T-cell (primary cell): ENCODE measurements at regions not wholly inside any gene's neighbourhood (a gene's known extent, or its start where the extent isn't known, plus 50 kb on each side); places are given as distances from the start of the nearest gene placed in this dataset.

Experiments used
- ATAC-seq, 4 experiments: fragments of 200-7000 bp in 3 of 4; fragments of 150-1000 bp in 1 of 4; cut with Tn5 transposase; replicated peaks in 1 of 4; 1 replicate in 3 of 4; 2 replicates in 1 of 4; pipeline ENCODE4 v1.10.0; 2021; ENCODE audit warnings: moderate library complexity in 3 of 4, mild to moderate bottlenecking in 2 of 4, moderate number of reproducible peaks in 1 of 4
- CTCF ChIA-PET, 2 donors: fragments of 300-600 bp; sonication (Branson Sonifier 250); formaldehyde crosslinking; loops; one replicate each; lab custom pipeline; 2022; ENCODE audit warnings: antibody characterized with exemption in 2 of 2; lab: Charles Lee
- POLR2A ChIA-PET, 2 donors: fragments of 300-600 bp; sonication (Branson Sonifier 250); formaldehyde crosslinking; loops; one replicate each; lab custom pipeline; 2022; ENCODE audit warnings: antibody characterized with exemption in 2 of 2; lab: Charles Lee
- DNase-seq, 35 experiments: peaks; one replicate each; pipeline versions ENCODE4 v3.0.0 to v3.0.0-alpha.2; 2013 to 2023
- H3K27ac ChIP-seq: one replicate; pipeline ENCODE4 v1.5.1; 2013; ENCODE audit warnings: low read length
- H3K27me3 ChIP-seq, 2 experiments: replicated peaks in 1 of 2; 1 replicate in 1 of 2; 2 replicates in 1 of 2; pipeline versions ENCODE4 v1.6.1 to v1.7.0; 2013; ENCODE audit warnings: low read length in 1 of 2, mixed read lengths in 1 of 2; ENCODE audit not compliant: control insufficient read depth in 2 of 2, insufficient read depth in 2 of 2; ENCODE audit errors: extremely low read depth in 1 of 2
- H3K36me3 ChIP-seq, 2 donors: 1 replicate in 1 of 2; 2 replicates in 1 of 2; pipeline versions ENCODE4 v1.6.1 to v1.7.0; 2013; ENCODE audit warnings: low read length in 1 of 2; ENCODE audit not compliant: control insufficient read depth in 2 of 2, insufficient read depth in 1 of 2; ENCODE audit errors: extremely low read depth in 1 of 2
- H3K4me1 ChIP-seq, 2 experiments: 1 replicate in 1 of 2; 2 replicates in 1 of 2; pipeline versions ENCODE4 v1.6.1 to v1.7.0; 2013; ENCODE audit warnings: low read length in 2 of 2, mixed read lengths in 1 of 2; ENCODE audit not compliant: insufficient read depth in 2 of 2, control insufficient read depth in 1 of 2; ENCODE audit errors: extremely low read depth in 1 of 2
- H3K4me3 ChIP-seq, 2 donors: 1 replicate in 1 of 2; 2 replicates in 1 of 2; pipeline versions ENCODE4 v1.5.1 to v1.7.0; 2013; ENCODE audit warnings: mild to moderate bottlenecking in 2 of 2, low read length in 1 of 2, moderate library complexity in 1 of 2; ENCODE audit not compliant: control insufficient read depth in 1 of 2; ENCODE audit errors: extremely low read depth in 1 of 2
- H3K9me3 ChIP-seq: 2 replicates; pipeline ENCODE4 v1.7.0; 2013
- H3K27ac Mint-ChIP-seq, 2 donors: one replicate each; pipeline ENCODE4 v1.8.0; 2020 to 2021; ENCODE audit warnings: mild to moderate bottlenecking in 2 of 2, mixed read lengths in 2 of 2
- H3K27me3 Mint-ChIP-seq, 2 donors: one replicate each; pipeline ENCODE4 v1.8.0; 2021 to 2022; ENCODE audit warnings: mixed read lengths in 2 of 2
- H3K36me3 Mint-ChIP-seq: one replicate; pipeline ENCODE4 v1.8.0; 2021; ENCODE audit warnings: mixed read lengths
- H3K4me1 Mint-ChIP-seq, 3 donors: one replicate each; pipeline ENCODE4 v1.8.0; 2020 to 2022; ENCODE audit warnings: mixed read lengths in 3 of 3, mild to moderate bottlenecking in 1 of 3
- H3K4me3 Mint-ChIP-seq, 3 donors: one replicate each; pipeline ENCODE4 v1.8.0; 2020 to 2022; ENCODE audit warnings: mild to moderate bottlenecking in 3 of 3, mixed read lengths in 3 of 3, moderate library complexity in 3 of 3
- H3K9me3 Mint-ChIP-seq, 3 donors: one replicate each; pipeline ENCODE4 v1.8.0; 2020 to 2022; ENCODE audit warnings: mixed read lengths in 3 of 3
- WGBS: methylation state at CpG from one replicate; pipeline ENCODE4 v1.1.5; 2013; ENCODE audit warnings: missing lambda C conversion rate; ENCODE audit not compliant: insufficient coverage; 5-methylcytosine and 5-hydroxymethylcytosine counted together

GRCh38 chr16:9141813-9142212 is 50.4 kb downstream of the HAPSTR1 start:
- no peak overlapping the region for H3K27ac ChIP-seq
- Mint-ChIP-seq H3K9me3 (no peaks in the 10 kb centered on the region), H3K27me3 (peaks cover 8 to 10% of the 10 kb centered on the region in 2 donors), H3K4me1 (peaks cover 10 to 14% (median 14%) of the 10 kb centered on the region in 3 donors), H3K27ac (no peak overlapping the region), H3K4me3 (no peak overlapping the region), H3K36me3 (no peaks in the 10 kb centered on the region)
- no peak overlapping the region for H3K4me3 ChIP-seq
- POLR2A ChIA-PET = no interaction called here
- CTCF ChIA-PET = no interaction called here
- H3K27me3 ChIP-seq = peaks cover 0 to 24% of the 10 kb centered on the region in 2 experiments
- H3K4me1 ChIP-seq = peaks cover 0 to 9% of the 10 kb centered on the region in 2 experiments
- H3K36me3 ChIP-seq = no peaks in the 10 kb centered on the region
- 87% methylated on average over 7 of the region's 8 CpGs for WGBS
- ATAC-seq = no peak
- DNase-seq = no peak
- H3K9me3 ChIP-seq = no peaks in the 10 kb centered on the region

- H3K36me3 ChIP-seq = no peaks in the 10 kb centered on the region
- Mint-ChIP-seq H3K4me3 (no peak overlapping the region), H3K4me1 (peaks cover 7 to 10% (median 8%) of the 10 kb centered on the region in 3 donors), H3K27me3 (peaks cover 6 to 8% of the 10 kb centered on the region in 2 donors), H3K36me3 (no peaks in the 10 kb centered on the region), H3K27ac (no peak overlapping the region), H3K9me3 (no peaks in the 10 kb centered on the region)
- H3K27ac ChIP-seq = no peak overlapping the region
- no peak for DNase-seq
- H3K4me1 ChIP-seq = peaks cover 0 to 3% of the 10 kb centered on the region in 2 experiments
- ChIA-PET POLR2A (no interaction called here), CTCF (no interaction called here)
- over 99% methylated on average over 8 of the region's 8 CpGs for WGBS
- peaks cover 0 to 9% of the 10 kb centered on the region in 2 experiments for H3K27me3 ChIP-seq
- H3K4me3 ChIP-seq = no peak overlapping the region
- ATAC-seq = no peak
- no peaks in the 10 kb centered on the region for H3K9me3 ChIP-seq
Measured at GRCh38 chr16:9144106-9144505, 52.7 kb downstream of the HAPSTR1 start.

GRCh38 chr16:9148374-9149015 is 57.1 kb downstream of the HAPSTR1 start:
- H3K27ac Mint-ChIP-seq = no peak overlapping the region

GRCh38 chr16:9151074-9151473 is 59.6 kb downstream of the HAPSTR1 start:
- ATAC-seq (no peak), DNase-seq (no peak)
- ChIA-PET POLR2A (no interaction called here), CTCF (no interaction called here)
- Mint-ChIP-seq H3K4me3 (no peak overlapping the region), H3K36me3 (no peaks in the 10 kb centered on the region), H3K4me1 (no peaks in the 10 kb centered on the region), H3K9me3 (no peaks in the 10 kb centered on the region), H3K27ac (no peak overlapping the region), H3K27me3 (peaks cover 13 to 22% of the 10 kb centered on the region in 2 donors)
- Histone ChIP-seq H3K4me3 (no peak overlapping the region), H3K9me3 (no peaks in the 10 kb centered on the region), H3K27ac (no peak overlapping the region), H3K27me3 (peaks cover 4 to 29% of the 10 kb centered on the region in 2 experiments), H3K4me1 (no peaks in the 10 kb centered on the region), H3K36me3 (no peaks in the 10 kb centered on the region)
- 84% methylated on average over 2 of the region's 5 CpGs for WGBS

More at GRCh38 chr16:9148374-9149015, 57.1 kb downstream of the HAPSTR1 start:
- DNase-seq (no peak), ATAC-seq (no peak)
- H3K4me1 ChIP-seq = no peaks in the 10 kb centered on the region
- WGBS = 57% methylated on average over 6 of the region's 9 CpGs
- no peak overlapping the region for H3K27ac ChIP-seq
- no peaks in the 10 kb centered on the region for H3K36me3 ChIP-seq
- CTCF ChIA-PET = interaction anchor here in 1 of 2 donors (0.5 to 0.6 kb wide), 2 partner anchors 89 to 1187 kb away, joined by 3 to 4 read pairs; no protein-coding TSS in a partner anchor
- H3K4me3 Mint-ChIP-seq = no peak overlapping the region
- H3K9me3 ChIP-seq = no peaks in the 10 kb centered on the region
- H3K9me3 Mint-ChIP-seq = no peaks in the 10 kb centered on the region
- no peaks in the 10 kb centered on the region for H3K36me3 Mint-ChIP-seq
- peaks cover 4 to 9% of the 10 kb centered on the region in 2 donors for H3K27me3 Mint-ChIP-seq
- peaks cover 0 to 8% of the 10 kb centered on the region in 2 experiments for H3K27me3 ChIP-seq
- POLR2A ChIA-PET = interaction anchor here in 1 of 2 donors (0.5 kb wide), 1 partner anchor 596 kb away, joined by 3 read pairs; no protein-coding TSS in a partner anchor
- H3K4me1 Mint-ChIP-seq = no peaks in the 10 kb centered on the region
- no peak overlapping the region for H3K4me3 ChIP-seq

GRCh38 chr16:9151597-9151996 is 60.2 kb downstream of the HAPSTR1 start:
- H3K4me1 Mint-ChIP-seq = no peaks in the 10 kb centered on the region
- WGBS = 42% methylated on average over 2 of the region's 5 CpGs
- CTCF ChIA-PET = interaction anchor here in 1 of 2 donors (0.7 kb wide), 1 partner anchor 969 kb away, joined by 7 read pairs; no protein-coding TSS in a partner anchor
- H3K27me3 Mint-ChIP-seq = peaks cover 13 to 23% of the 10 kb centered on the region in 2 donors
- ATAC-seq (no peak), DNase-seq (no peak)
- H3K27ac ChIP-seq = no peak overlapping the region
- H3K27me3 ChIP-seq = peaks cover 4 to 25% of the 10 kb centered on the region in 2 experiments
- no peaks in the 10 kb centered on the region for H3K36me3 ChIP-seq
- H3K9me3 Mint-ChIP-seq = no peaks in the 10 kb centered on the region
- H3K27ac Mint-ChIP-seq = no peak overlapping the region
- no peak overlapping the region for H3K4me3 ChIP-seq
- no peak overlapping the region for H3K4me3 Mint-ChIP-seq
- H3K36me3 Mint-ChIP-seq = no peaks in the 10 kb centered on the region
- H3K4me1 ChIP-seq = no peaks in the 10 kb centered on the region
- POLR2A ChIA-PET = interaction anchor here in 1 of 2 donors (0.6 kb wide), 1 partner anchor 42 kb away, joined by 4 read pairs; no protein-coding TSS in a partner anchor
- H3K9me3 ChIP-seq = no peaks in the 10 kb centered on the region

- no peaks in the 10 kb centered on the region for H3K4me1 ChIP-seq
- ChIA-PET POLR2A (no interaction called here), CTCF (interaction anchor here in 1 of 2 donors (0.6 kb wide), 1 partner anchor 7 kb away, joined by 3 read pairs; no protein-coding TSS in a partner anchor)
- Mint-ChIP-seq H3K27ac (no peak overlapping the region), H3K27me3 (peaks cover 17 to 30% of the 10 kb centered on the region in 2 donors), H3K4me1 (no peaks in the 10 kb centered on the region), H3K4me3 (no peak overlapping the region), H3K9me3 (no peaks in the 10 kb centered on the region), H3K36me3 (no peaks in the 10 kb centered on the region)
- no peaks in the 10 kb centered on the region for H3K36me3 ChIP-seq
- 80% methylated on average over 11 of the region's 19 CpGs for whole genome bisulfite sequencing
- peaks cover 4 to 31% of the 10 kb centered on the region in 2 experiments for H3K27me3 ChIP-seq
- DNase-seq (no peak), ATAC-seq (no peak)
- H3K9me3 ChIP-seq = no peaks in the 10 kb centered on the region
- no peak overlapping the region for H3K4me3 ChIP-seq
- no peak overlapping the region for H3K27ac ChIP-seq
Measured at GRCh38 chr16:9152649-9153501, 61.4 kb downstream of the HAPSTR1 start.
